ENCODE measurements at regions not wholly inside any gene's neighbourhood (a gene's known extent, or its start where the extent isn't known, plus 50 kb on each side); places are given as distances from the start of the nearest gene placed in this dataset.

DNA sequence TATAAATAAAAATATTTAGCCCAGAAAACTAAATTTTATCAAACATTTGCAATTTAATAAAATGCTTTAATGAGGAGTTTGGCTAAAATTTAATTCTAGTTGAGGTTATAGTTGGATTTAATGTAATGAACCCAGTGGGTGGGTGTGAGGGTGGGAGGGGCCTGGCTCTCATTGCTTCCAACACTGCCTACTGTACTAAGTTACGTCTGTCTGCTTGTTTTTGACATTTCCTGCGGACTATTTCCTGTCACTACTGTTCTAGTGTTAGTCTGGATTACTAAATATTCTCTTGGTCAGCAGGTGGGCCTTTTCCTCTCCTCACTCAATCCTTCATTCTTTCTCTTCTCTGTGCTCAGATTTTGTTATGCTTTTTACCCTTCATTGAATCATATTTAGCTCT lies 82.5 kb upstream of the MAP3K7 start:
- no peaks in the 10 kb centered on the region for H3K36me3 ChIP-seq (ENCODE audit: control insufficient read depth in 4 of 4, insufficient read depth in 4 of 4, low read length in 3 of 4)
- no peak for DNase-seq
- no peaks in the 10 kb centered on the region for H3K4me1 ChIP-seq (ENCODE audit: control extremely low read depth in 1 of 4, control insufficient read depth in 4 of 4, insufficient read depth in 4 of 4, low read length in 3 of 4)
- no peak overlapping the region for H3K27ac ChIP-seq (ENCODE audit: insufficient read depth in 1 of 2, low read depth in 1 of 2, low read length in 2 of 2, poor library complexity in 1 of 2, severe bottlenecking in 2 of 2)
- H3K9me3 ChIP-seq (ENCODE audit: control extremely low read depth in 1 of 5, control insufficient read depth in 4 of 5, insufficient read depth in 2 of 5, low read depth in 1 of 5, low read length in 4 of 5), result no peaks in the 10 kb centered on the region
- WGBS (ENCODE audit: insufficient coverage), result no CpG with 5 or more reads among the region's 2 CpGs
- H3K4me3 ChIP-seq (ENCODE audit: control insufficient read depth in 1 of 7, extremely low read depth in 1 of 7, insufficient read depth in 4 of 7, low read depth in 2 of 7, low read length in 6 of 7), result no peak overlapping the region
- ChIA-PET POLR2A (no interaction called here), CTCF (no interaction called here)
- H3K27me3 ChIP-seq (replicated peaks in 2 of 5; ENCODE audit: control insufficient read depth in 4 of 5, insufficient read depth in 5 of 5, low read length in 4 of 5), result no peaks in the 10 kb centered on the region

DNA sequence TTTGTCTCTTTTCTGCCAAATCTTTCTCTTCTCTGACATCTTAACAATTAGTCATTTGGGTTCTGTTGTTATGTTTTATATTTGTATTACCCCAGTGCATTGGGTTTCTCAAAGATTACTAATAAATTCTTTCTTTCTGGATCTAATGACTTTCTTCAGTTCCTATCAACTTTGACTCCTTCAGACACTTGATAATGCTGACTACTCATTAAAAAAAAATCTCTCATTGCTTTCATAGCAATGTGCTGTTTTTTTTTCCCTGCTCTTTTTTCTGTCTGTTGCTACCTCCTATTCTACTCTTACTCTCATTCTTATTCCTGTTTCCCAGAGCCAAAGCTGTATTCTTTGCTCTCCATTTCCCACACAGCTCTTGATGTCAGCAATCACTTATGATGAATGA lies 81.3 kb upstream of the MAP3K7 start:
- no peak overlapping the region for H3K27ac ChIP-seq (ENCODE audit: insufficient read depth in 1 of 2, low read depth in 1 of 2, low read length in 2 of 2, poor library complexity in 1 of 2, severe bottlenecking in 2 of 2)
- H3K9me3 ChIP-seq (ENCODE audit: control extremely low read depth in 1 of 5, control insufficient read depth in 4 of 5, insufficient read depth in 2 of 5, low read depth in 1 of 5, low read length in 4 of 5), result peaks cover 0 to 3% (median 0%) of the 10 kb centered on the region in 5 experiments
- ChIA-PET POLR2A (no interaction called here), CTCF (no interaction called here)
- H3K27me3 ChIP-seq (replicated peaks in 2 of 5; ENCODE audit: control insufficient read depth in 4 of 5, insufficient read depth in 5 of 5, low read length in 4 of 5), result no peaks in the 10 kb centered on the region
- no peak for DNase-seq
- H3K4me1 ChIP-seq (ENCODE audit: control extremely low read depth in 1 of 4, control insufficient read depth in 4 of 4, insufficient read depth in 4 of 4, low read length in 3 of 4), result no peaks in the 10 kb centered on the region
- H3K36me3 ChIP-seq (ENCODE audit: control insufficient read depth in 4 of 4, insufficient read depth in 4 of 4, low read length in 3 of 4), result no peaks in the 10 kb centered on the region
- no peak overlapping the region for H3K4me3 ChIP-seq (ENCODE audit: control insufficient read depth in 1 of 7, extremely low read depth in 1 of 7, insufficient read depth in 4 of 7, low read depth in 2 of 7, low read length in 6 of 7)

DNA sequence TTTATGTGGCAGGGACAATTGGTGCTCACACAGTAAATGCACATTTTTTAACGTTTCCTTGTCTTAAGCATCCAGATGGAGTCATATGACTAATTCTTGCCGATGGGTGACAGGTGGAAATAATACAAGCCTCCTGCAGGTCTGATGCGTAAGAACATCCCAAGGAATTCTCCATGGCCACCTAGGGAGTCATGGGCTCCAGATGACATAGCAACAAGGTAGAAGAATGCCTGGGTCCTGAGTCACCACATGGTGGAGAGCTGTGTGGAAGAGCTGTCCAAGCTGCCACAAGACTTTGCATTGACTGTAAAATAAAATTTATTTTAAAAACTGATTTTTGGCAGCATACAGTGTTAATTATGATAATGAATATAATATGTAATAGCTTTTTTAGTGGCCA lies 77.0 kb upstream of the MAP3K7 start:
- POLR2A ChIA-PET, result no interaction called here
- Histone ChIP-seq H3K36me3 (ENCODE audit: control insufficient read depth in 4 of 4, insufficient read depth in 4 of 4, low read length in 3 of 4) (no peaks in the 10 kb centered on the region), H3K27me3 (replicated peaks in 2 of 5; ENCODE audit: control insufficient read depth in 4 of 5, insufficient read depth in 5 of 5, low read length in 4 of 5) (no peaks in the 10 kb centered on the region), H3K4me1 (ENCODE audit: control extremely low read depth in 1 of 4, control insufficient read depth in 4 of 4, insufficient read depth in 4 of 4, low read length in 3 of 4) (no peaks in the 10 kb centered on the region), H3K27ac (ENCODE audit: insufficient read depth in 1 of 2, low read depth in 1 of 2, low read length in 2 of 2, poor library complexity in 1 of 2, severe bottlenecking in 2 of 2) (no peak overlapping the region), H3K9me3 (ENCODE audit: control extremely low read depth in 1 of 5, control insufficient read depth in 4 of 5, insufficient read depth in 2 of 5, low read depth in 1 of 5, low read length in 4 of 5) (peaks cover 0 to 9% (median 2%) of the 10 kb centered on the region in 5 experiments), H3K4me3 (ENCODE audit: control insufficient read depth in 1 of 7, extremely low read depth in 1 of 7, insufficient read depth in 4 of 7, low read depth in 2 of 7, low read length in 6 of 7) (no peak overlapping the region)
- 97% methylated on average over 3 of the region's 3 CpGs for WGBS (ENCODE audit: insufficient coverage)
- no peak for DNase-seq
- CTCF ChIA-PET, result no interaction called here

DNA sequence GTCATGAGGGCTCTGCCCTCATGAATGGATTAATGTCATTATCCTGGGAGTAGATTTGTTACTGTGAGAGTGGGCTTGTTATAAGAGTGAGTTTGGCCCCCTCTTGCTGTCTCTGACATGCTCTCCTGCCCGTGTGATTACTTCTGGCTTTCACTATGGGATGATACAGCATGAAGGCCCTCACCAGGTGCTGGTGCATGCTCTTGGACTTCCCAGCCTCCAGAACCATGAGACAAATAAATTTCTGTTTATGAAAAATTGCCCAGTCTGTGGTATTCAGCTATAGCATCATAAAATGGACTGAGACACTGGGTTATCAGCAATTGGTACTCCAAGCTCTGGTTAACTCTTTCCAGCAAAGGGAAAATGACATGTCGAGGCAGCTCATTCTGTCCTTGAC lies 76.2 kb upstream of the MAP3K7 start:
- 100% methylated on average over 2 of the region's 2 CpGs for WGBS (ENCODE audit: insufficient coverage)
- H3K9me3 ChIP-seq (ENCODE audit: control extremely low read depth in 1 of 5, control insufficient read depth in 4 of 5, insufficient read depth in 2 of 5, low read depth in 1 of 5, low read length in 4 of 5), result peaks cover 0 to 9% (median 2%) of the 10 kb centered on the region in 5 experiments
- no peak for DNase-seq
- no peak overlapping the region for H3K4me3 ChIP-seq (ENCODE audit: control insufficient read depth in 1 of 7, extremely low read depth in 1 of 7, insufficient read depth in 4 of 7, low read depth in 2 of 7, low read length in 6 of 7)
- H3K27me3 ChIP-seq (replicated peaks in 2 of 5; ENCODE audit: control insufficient read depth in 4 of 5, insufficient read depth in 5 of 5, low read length in 4 of 5), result no peaks in the 10 kb centered on the region
- ChIA-PET CTCF (no interaction called here), POLR2A (no interaction called here)
- no peaks in the 10 kb centered on the region for H3K36me3 ChIP-seq (ENCODE audit: control insufficient read depth in 4 of 4, insufficient read depth in 4 of 4, low read length in 3 of 4)
- H3K27ac ChIP-seq (ENCODE audit: insufficient read depth in 1 of 2, low read depth in 1 of 2, low read length in 2 of 2, poor library complexity in 1 of 2, severe bottlenecking in 2 of 2), result no peak overlapping the region
- H3K4me1 ChIP-seq (ENCODE audit: control extremely low read depth in 1 of 4, control insufficient read depth in 4 of 4, insufficient read depth in 4 of 4, low read length in 3 of 4), result no peaks in the 10 kb centered on the region

DNA sequence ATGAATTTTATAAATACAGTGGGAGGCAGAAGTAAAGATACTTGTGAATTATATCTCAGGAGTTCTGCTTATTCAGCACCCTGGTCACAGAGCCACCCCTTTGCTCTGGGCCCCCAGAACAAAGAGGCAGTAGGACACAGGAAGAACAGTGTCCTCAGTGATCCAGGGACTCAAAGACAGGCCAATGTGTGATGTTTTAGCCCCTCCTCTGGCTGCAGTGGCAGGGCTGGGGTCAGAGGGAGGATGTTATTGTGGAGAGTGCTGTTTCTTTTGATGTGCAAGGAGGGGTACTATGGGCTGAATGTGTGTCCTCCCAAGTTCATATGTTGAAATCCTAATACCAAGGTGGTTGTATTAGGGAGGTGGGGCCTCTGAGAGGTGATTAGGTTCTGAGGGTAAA lies 74.1 kb upstream of the MAP3K7 start:
- ChIA-PET POLR2A (no interaction called here), CTCF (no interaction called here)
- Histone ChIP-seq H3K4me3 (ENCODE audit: control insufficient read depth in 1 of 7, extremely low read depth in 1 of 7, insufficient read depth in 4 of 7, low read depth in 2 of 7, low read length in 6 of 7) (no peak overlapping the region), H3K27me3 (replicated peaks in 2 of 5; ENCODE audit: control insufficient read depth in 4 of 5, insufficient read depth in 5 of 5, low read length in 4 of 5) (no peaks in the 10 kb centered on the region), H3K27ac (ENCODE audit: insufficient read depth in 1 of 2, low read depth in 1 of 2, low read length in 2 of 2, poor library complexity in 1 of 2, severe bottlenecking in 2 of 2) (no peak overlapping the region), H3K36me3 (ENCODE audit: control insufficient read depth in 4 of 4, insufficient read depth in 4 of 4, low read length in 3 of 4) (no peaks in the 10 kb centered on the region), H3K4me1 (ENCODE audit: control extremely low read depth in 1 of 4, control insufficient read depth in 4 of 4, insufficient read depth in 4 of 4, low read length in 3 of 4) (peaks cover 0 to 6% (median 3%) of the 10 kb centered on the region in 4 experiments), H3K9me3 (ENCODE audit: control extremely low read depth in 1 of 5, control insufficient read depth in 4 of 5, insufficient read depth in 2 of 5, low read depth in 1 of 5, low read length in 4 of 5) (peaks cover 0 to 9% (median 2%) of the 10 kb centered on the region in 5 experiments)
- DNase-seq, result no peak

DNA sequence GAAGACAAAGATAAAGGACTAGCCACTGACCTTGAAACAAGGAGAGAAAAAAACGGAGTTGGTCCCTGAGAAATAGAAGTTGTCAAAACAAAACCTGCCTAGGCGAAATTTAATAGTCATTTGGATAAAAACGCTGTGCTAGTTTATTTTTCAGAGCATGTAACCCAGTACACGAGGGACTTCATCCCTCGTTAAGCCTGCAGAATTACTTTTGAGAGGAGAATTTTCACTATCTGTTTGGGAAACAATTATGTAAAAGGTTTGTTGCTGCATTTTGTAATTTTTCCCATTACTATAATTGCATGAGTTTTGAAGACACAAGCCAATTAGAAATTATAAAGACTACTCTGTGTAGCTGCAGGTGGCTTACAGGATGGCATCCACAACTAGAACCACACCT lies 71.6 kb upstream of the MAP3K7 start:
- Histone ChIP-seq H3K4me3 (ENCODE audit: control insufficient read depth in 1 of 7, extremely low read depth in 1 of 7, insufficient read depth in 4 of 7, low read depth in 2 of 7, low read length in 6 of 7) (no peak overlapping the region), H3K27ac (ENCODE audit: insufficient read depth in 1 of 2, low read depth in 1 of 2, low read length in 2 of 2, poor library complexity in 1 of 2, severe bottlenecking in 2 of 2) (no peak overlapping the region), H3K27me3 (replicated peaks in 2 of 5; ENCODE audit: control insufficient read depth in 4 of 5, insufficient read depth in 5 of 5, low read length in 4 of 5) (no peaks in the 10 kb centered on the region), H3K4me1 (ENCODE audit: control extremely low read depth in 1 of 4, control insufficient read depth in 4 of 4, insufficient read depth in 4 of 4, low read length in 3 of 4) (peaks cover 0 to 6% (median 3%) of the 10 kb centered on the region in 4 experiments), H3K36me3 (ENCODE audit: control insufficient read depth in 4 of 4, insufficient read depth in 4 of 4, low read length in 3 of 4) (no peaks in the 10 kb centered on the region), H3K9me3 (ENCODE audit: control extremely low read depth in 1 of 5, control insufficient read depth in 4 of 5, insufficient read depth in 2 of 5, low read depth in 1 of 5, low read length in 4 of 5) (peaks cover 0 to 6% (median 2%) of the 10 kb centered on the region in 5 experiments)
- ChIA-PET CTCF (no interaction called here), POLR2A (no interaction called here)
- DNase-seq, result no peak
- 93% methylated on average over 3 of the region's 5 CpGs for WGBS (ENCODE audit: insufficient coverage)

DNA sequence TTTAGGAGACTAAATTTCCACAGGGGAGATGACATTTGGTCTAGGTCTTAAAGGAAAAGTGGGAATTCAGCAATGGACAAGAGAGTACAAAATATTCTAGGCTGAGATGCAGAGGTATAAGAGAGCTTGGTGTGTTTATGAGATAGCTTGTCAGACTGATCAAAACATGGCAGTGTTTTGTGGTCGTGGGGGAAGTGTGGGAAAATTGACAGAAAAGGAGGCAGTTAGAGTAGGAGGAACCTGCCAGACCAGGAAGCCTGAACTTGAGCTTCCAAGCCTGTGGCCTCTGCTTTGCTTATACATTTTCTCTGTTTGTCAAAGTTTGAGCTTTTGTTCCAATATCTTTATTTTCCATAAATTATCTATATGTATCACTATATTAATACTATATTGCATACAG lies 69.5 kb upstream of the MAP3K7 start:
- Histone ChIP-seq H3K36me3 (ENCODE audit: control insufficient read depth in 4 of 4, insufficient read depth in 4 of 4, low read length in 3 of 4) (no peaks in the 10 kb centered on the region), H3K4me3 (ENCODE audit: control insufficient read depth in 1 of 7, extremely low read depth in 1 of 7, insufficient read depth in 4 of 7, low read depth in 2 of 7, low read length in 6 of 7) (no peak overlapping the region), H3K9me3 (ENCODE audit: control extremely low read depth in 1 of 5, control insufficient read depth in 4 of 5, insufficient read depth in 2 of 5, low read depth in 1 of 5, low read length in 4 of 5) (no peaks in the 10 kb centered on the region), H3K27ac (ENCODE audit: insufficient read depth in 1 of 2, low read depth in 1 of 2, low read length in 2 of 2, poor library complexity in 1 of 2, severe bottlenecking in 2 of 2) (no peak overlapping the region), H3K27me3 (replicated peaks in 2 of 5; ENCODE audit: control insufficient read depth in 4 of 5, insufficient read depth in 5 of 5, low read length in 4 of 5) (no peaks in the 10 kb centered on the region), H3K4me1 (ENCODE audit: control extremely low read depth in 1 of 4, control insufficient read depth in 4 of 4, insufficient read depth in 4 of 4, low read length in 3 of 4) (peaks cover 0 to 8% (median 4%) of the 10 kb centered on the region in 4 experiments)
- ChIA-PET CTCF (no interaction called here), POLR2A (no interaction called here)
- whole genome bisulfite sequencing (ENCODE audit: insufficient coverage), result 0% methylated on average over 1 of the region's 1 CpG
- peak in 1 of 3 donors; percentile 38 for DNase-seq

Measured in common myeloid progenitor, CD34-positive (primary cell).